HG03457 (cell line): ENCODE measurements at regions not wholly inside any gene's neighbourhood (a gene's known extent, or its start where the extent isn't known, plus 50 kb on each side); places are given as distances from the start of the nearest gene placed in this dataset.

ENCODE experiments used
- ATAC-seq: cut with Tn5 transposase; IDR thresholded peaks from one replicate; pipeline ENCODE4 v1.9.1; 2021; ENCODE audit warnings: moderate number of reproducible peaks; ENCODE audit not compliant: unreplicated experiment

GRCh38 chrX:88397551-88397950, 349.5 kb upstream of the CPXCR1 start:
- ATAC-seq = no peak

- no peak for ATAC-seq
Measured at GRCh38 chrX:88416002-88416401, 331.0 kb upstream of the CPXCR1 start.

- no peak for ATAC-seq
Measured at GRCh38 chrX:88416965-88417364, 330.1 kb upstream of the CPXCR1 start.

- ATAC-seq = no peak
Measured at GRCh38 chrX:88424071-88424470, 323.0 kb upstream of the CPXCR1 start.

- ATAC-seq = no peak
Measured at GRCh38 chrX:88424541-88424940, 322.5 kb upstream of the CPXCR1 start.

GRCh38 chrX:88425739-88426138, 321.3 kb upstream of the CPXCR1 start:
- no peak for ATAC-seq

GRCh38 chrX:88437563-88437962, 309.5 kb upstream of the CPXCR1 start:
- ATAC-seq = no peak

- no peak for ATAC-seq
Measured at GRCh38 chrX:88438209-88438608, 308.8 kb upstream of the CPXCR1 start.

GRCh38 chrX:88439935-88440334, 307.1 kb upstream of the CPXCR1 start:
- no peak for ATAC-seq
